ENCODE measurements at regions not wholly inside any gene's neighbourhood (a gene's known extent, or its start where the extent isn't known, plus 50 kb on each side); places are given as distances from the start of the nearest gene placed in this dataset.

DNA sequence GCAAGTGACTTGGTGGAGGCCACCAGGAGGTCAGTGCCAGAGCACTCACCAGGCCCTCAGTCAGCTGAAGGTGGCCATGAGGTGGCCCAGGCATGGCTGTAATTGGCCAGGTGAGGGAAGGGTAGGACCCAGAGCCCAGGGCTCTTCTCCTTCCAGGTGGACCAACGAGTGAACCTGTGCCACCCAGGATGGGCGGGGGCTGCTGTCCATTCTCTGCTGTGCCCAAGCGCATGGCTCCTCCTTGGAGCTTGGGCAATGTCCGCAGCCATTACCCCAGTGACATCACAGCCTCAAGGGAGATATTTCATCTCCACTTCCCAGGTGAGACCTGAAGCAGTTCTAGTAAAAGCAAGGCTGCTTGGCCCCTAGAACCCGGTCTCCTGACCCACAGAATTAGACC, 303.0 kb upstream of the FOXF1 start:
- Histone ChIP-seq H3K4me3 (ENCODE audit: low read length) (no peak overlapping the region), H3K9me3 (ENCODE audit: low read length) (no peaks in the 10 kb centered on the region), H3K9me2 (replicated peaks; ENCODE audit: low read length) (no peaks in the 10 kb centered on the region), H3K4me1 (ENCODE audit: insufficient read depth, low read length) (no peaks in the 10 kb centered on the region), H3K79me2 (ENCODE audit: low read length) (no peaks in the 10 kb centered on the region), H4K20me1 (ENCODE audit: low read length) (no peaks in the 10 kb centered on the region), H3K4me2 (ENCODE audit: low read length) (no peak overlapping the region), H3F3A (ENCODE audit: low read length, unreplicated experiment) (no peaks in the 10 kb centered on the region), H3K36me3 (ENCODE audit: low read depth, low read length) (no peaks in the 10 kb centered on the region), H3K9ac (ENCODE audit: low read length) (no peak overlapping the region), H2AFZ (ENCODE audit: low read length) (no peak overlapping the region), H3K27me3 (ENCODE audit: low read length) (peaks cover 43% of the 10 kb centered on the region), H3K27ac (ENCODE audit: low read length) (no peak overlapping the region)
- no TSS peak for BruUV-seq (replicated peaks)
- no peak for DNase-seq
- TF ChIP-seq, protein P1, sequence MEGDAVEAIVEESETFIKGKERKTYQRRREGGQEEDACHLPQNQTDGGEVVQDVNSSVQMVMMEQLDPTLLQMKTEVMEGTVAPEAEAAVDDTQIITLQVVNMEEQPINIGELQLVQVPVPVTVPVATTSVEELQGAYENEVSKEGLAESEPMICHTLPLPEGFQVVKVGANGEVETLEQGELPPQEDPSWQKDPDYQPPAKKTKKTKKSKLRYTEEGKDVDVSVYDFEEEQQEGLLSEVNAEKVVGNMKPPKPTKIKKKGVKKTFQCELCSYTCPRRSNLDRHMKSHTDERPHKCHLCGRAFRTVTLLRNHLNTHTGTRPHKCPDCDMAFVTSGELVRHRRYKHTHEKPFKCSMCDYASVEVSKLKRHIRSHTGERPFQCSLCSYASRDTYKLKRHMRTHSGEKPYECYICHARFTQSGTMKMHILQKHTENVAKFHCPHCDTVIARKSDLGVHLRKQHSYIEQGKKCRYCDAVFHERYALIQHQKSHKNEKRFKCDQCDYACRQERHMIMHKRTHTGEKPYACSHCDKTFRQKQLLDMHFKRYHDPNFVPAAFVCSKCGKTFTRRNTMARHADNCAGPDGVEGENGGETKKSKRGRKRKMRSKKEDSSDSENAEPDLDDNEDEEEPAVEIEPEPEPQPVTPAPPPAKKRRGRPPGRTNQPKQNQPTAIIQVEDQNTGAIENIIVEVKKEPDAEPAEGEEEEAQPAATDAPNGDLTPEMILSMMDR (conservative IDR thresholded peaks at IDR 0.05; ENCODE audit: low read depth, low read length), result no peak
- TF ChIP-seq EZH2 (IDR thresholded peaks at IDR 0.05; ENCODE audit: low read length, unreplicated experiment), result no peak
- no peak for TF ChIP-seq EZH2phosphoT487 (IDR thresholded peaks at IDR 0.05; ENCODE audit: borderline replicate concordance, low read length)
- ChIA-PET POLR2A (ENCODE audit: unreplicated experiment) (no interaction called here), CTCF (no interaction called here)
- intact Hi-C loops (cut with micrococcal nuclease), result no loop called here
- ATAC-seq, result no peak

DNA sequence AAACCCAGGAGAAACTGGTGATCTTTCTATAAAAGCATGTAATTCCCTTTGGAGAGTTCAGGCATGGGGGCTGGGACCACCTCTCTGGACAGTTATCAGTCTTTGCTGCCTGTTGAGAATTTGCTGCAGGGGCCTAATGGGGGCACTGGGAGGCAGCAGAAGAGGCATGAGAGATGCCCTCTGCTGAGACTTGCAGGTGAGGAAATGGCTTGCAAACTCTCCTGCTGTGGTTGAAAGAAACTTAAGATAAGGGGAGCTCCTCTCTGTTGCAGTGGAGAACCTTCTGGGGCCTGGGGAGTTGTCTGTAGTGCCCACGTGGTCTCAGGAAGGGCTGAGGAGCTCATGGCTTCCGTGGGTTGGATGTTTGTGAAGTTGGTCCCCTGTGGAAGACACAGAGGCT, 301.1 kb upstream of the FOXF1 start:
- Histone ChIP-seq H3K4me1 (ENCODE audit: insufficient read depth, low read length) (no peaks in the 10 kb centered on the region), H3K36me3 (ENCODE audit: low read depth, low read length) (no peaks in the 10 kb centered on the region), H3K4me3 (ENCODE audit: low read length) (no peak overlapping the region), H3K27me3 (ENCODE audit: low read length) (peaks cover 30% of the 10 kb centered on the region), H3K9me3 (ENCODE audit: low read length) (no peaks in the 10 kb centered on the region), H2AFZ (ENCODE audit: low read length) (no peak overlapping the region), H3F3A (ENCODE audit: low read length, unreplicated experiment) (no peaks in the 10 kb centered on the region), H3K4me2 (ENCODE audit: low read length) (no peak overlapping the region), H3K9me2 (replicated peaks; ENCODE audit: low read length) (no peaks in the 10 kb centered on the region), H3K27ac (ENCODE audit: low read length) (no peak overlapping the region), H3K79me2 (ENCODE audit: low read length) (no peaks in the 10 kb centered on the region), H3K9ac (ENCODE audit: low read length) (no peak overlapping the region), H4K20me1 (ENCODE audit: low read length) (no peaks in the 10 kb centered on the region)
- no TSS peak for BruUV-seq (replicated peaks)
- POLR2A ChIA-PET (ENCODE audit: unreplicated experiment), result no interaction called here
- no peak for TF ChIP-seq EZH2phosphoT487 (IDR thresholded peaks at IDR 0.05; ENCODE audit: borderline replicate concordance, low read length)
- no peak for TF ChIP-seq EZH2 (IDR thresholded peaks at IDR 0.05; ENCODE audit: low read length, unreplicated experiment)
- TF ChIP-seq, protein P1 (conservative IDR thresholded peaks at IDR 0.05; ENCODE audit: low read depth, low read length), result no peak
- ATAC-seq, result no peak
- DNase-seq, result no peak
- CTCF ChIA-PET, result no interaction called here
- intact Hi-C loops (cut with micrococcal nuclease), result no loop called here

DNA sequence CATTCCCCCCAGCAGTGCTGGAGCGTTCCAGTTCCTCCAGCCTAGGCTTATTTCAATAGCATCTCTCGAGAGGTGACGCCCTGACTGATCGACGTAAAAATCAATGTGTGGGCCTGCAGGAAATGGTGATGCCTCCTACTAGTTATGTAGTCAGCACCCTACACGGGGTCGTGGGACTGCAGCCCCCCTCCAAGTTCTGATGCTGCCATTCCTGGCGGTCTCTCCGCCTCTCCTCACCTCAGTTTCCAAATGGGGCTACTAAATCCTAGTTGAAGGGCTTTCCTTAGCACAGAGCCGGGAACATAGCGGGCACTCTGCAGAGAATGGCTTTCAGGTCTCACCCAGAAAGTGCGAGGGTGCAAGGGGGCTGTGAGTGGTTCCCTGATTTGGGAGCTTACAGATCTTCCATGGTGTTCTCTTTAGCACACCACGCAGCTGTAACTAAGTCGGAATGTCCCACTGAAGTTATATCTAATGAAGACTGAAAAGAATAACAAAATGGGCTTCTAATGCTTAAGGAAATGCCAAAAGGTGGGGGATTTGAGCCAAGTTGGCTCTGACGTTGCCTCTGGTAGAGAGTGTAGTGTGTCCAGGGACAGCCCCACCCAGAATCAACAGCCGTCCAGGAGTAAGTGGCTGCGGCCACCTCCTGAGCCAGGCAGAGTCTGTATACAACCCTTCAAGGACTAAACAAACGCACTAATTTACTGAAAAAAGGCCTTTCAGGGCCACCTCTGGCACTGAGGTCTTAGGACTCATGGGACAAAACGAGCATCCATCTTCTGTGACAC, 299.7 kb upstream of the FOXF1 start:
- POLR2A ChIA-PET (ENCODE audit: unreplicated experiment), result no interaction called here
- TF ChIP-seq, protein P1 (conservative IDR thresholded peaks at IDR 0.05; ENCODE audit: low read depth, low read length), result no peak
- TF ChIP-seq EZH2phosphoT487 (IDR thresholded peaks at IDR 0.05; ENCODE audit: borderline replicate concordance, low read length) (no peak), EZH2 (IDR thresholded peaks at IDR 0.05; ENCODE audit: low read length, unreplicated experiment) (no peak)
- no peaks in the 10 kb centered on the region for H3K4me1 ChIP-seq (ENCODE audit: insufficient read depth, low read length)
- no peak overlapping the region for H3K27ac ChIP-seq (ENCODE audit: low read length)
- ATAC-seq (no peak), DNase-seq (no peak)
- H3K27me3 ChIP-seq (ENCODE audit: low read length), result peaks cover 33% of the 10 kb centered on the region
- H3K9me3 ChIP-seq (ENCODE audit: low read length), result no peaks in the 10 kb centered on the region
- no peak overlapping the region for H2AFZ ChIP-seq (ENCODE audit: low read length)
- H4K20me1 ChIP-seq (ENCODE audit: low read length), result no peaks in the 10 kb centered on the region
- no peak overlapping the region for H3K4me2 ChIP-seq (ENCODE audit: low read length)
- no peak overlapping the region for H3K4me3 ChIP-seq (ENCODE audit: low read length)
- intact Hi-C loops (cut with micrococcal nuclease), result no loop called here
- H3F3A ChIP-seq (ENCODE audit: low read length, unreplicated experiment), result no peaks in the 10 kb centered on the region
- H3K9me2 ChIP-seq (replicated peaks; ENCODE audit: low read length), result no peaks in the 10 kb centered on the region
- CTCF ChIA-PET, result no interaction called here
- no peaks in the 10 kb centered on the region for H3K36me3 ChIP-seq (ENCODE audit: low read depth, low read length)
- BruUV-seq (replicated peaks), result no TSS peak
- H3K79me2 ChIP-seq (ENCODE audit: low read length), result no peaks in the 10 kb centered on the region
- H3K9ac ChIP-seq (ENCODE audit: low read length), result no peak overlapping the region

Data from PC-3 (cell line).